NCI-H2107 (cell line): ENCODE measurements at regions not wholly inside any gene's neighbourhood (a gene's known extent, or its start where the extent isn't known, plus 50 kb on each side); places are given as distances from the start of the nearest gene placed in this dataset.
"Not testable (repeated sequence)": the region's sequence is repeated elsewhere in the genome, so short reads cannot be mapped to it uniquely, and the experiment has no call there.

Experiments used
- DNase-seq: peaks from one replicate; lab custom pipeline; 2025; lab: John Stamatoyannopoulos, UW

DNA sequence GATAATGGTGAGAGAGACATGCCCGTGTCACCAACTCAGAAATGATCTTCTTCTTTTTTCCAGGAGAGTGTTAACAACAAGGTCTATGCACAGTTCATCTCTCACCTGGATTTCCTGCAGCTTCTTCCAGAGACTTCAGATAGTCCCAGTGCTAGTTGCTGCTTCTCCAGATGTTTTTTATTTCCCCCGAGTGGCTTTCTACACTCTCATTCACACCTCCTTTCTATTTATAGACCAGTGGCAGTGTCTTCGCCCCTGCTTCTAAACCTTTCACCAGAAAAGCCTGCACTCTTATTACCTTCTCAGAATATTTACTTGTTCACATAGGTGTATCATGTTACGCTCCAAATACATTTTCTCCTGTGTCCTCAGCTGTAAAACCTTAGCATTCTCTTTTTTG, 558.8 kb upstream of the CHAC2 start:
- DNase-seq = no peak

DNA sequence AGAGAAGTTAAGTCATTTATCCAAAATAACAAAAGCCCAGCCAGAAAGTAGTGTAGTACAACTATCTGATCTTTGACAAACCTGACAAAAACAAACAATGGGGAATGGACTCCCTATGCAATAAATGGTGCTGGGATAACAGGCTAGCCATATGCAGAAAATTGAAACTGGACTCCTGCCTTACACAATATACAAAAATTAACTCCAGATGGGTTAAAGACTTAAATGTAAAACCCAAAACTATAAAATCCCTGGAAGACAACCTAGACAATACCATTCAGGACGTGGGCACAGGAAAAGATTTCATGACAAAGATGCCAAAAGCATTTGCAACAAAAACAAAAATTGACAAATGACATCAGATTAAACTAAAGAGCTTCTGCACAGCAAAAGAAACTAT, 561.4 kb upstream of the CHAC2 start:
- not testable (repeated sequence) for DNase-seq

DNA sequence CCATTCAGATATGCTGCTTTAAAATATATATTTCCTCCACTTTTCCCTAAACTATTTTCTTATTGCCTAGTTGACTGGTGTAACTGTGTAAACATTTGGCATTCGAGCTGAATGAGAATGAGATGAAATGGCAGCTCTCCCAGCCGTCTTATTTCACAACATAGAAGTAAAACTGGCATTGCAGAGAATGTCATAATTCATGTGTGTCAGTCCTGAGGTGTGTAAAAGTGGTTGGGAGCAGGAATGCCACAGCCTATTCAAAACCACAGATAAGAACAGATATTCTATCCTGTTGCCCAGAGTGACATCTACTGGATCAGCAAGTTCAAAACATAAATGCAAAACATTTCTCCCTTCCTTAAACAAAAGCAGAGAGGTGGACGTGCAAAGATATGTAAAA, 565.5 kb upstream of the CHAC2 start:
- DNase-seq = peak; percentile 16

DNA sequence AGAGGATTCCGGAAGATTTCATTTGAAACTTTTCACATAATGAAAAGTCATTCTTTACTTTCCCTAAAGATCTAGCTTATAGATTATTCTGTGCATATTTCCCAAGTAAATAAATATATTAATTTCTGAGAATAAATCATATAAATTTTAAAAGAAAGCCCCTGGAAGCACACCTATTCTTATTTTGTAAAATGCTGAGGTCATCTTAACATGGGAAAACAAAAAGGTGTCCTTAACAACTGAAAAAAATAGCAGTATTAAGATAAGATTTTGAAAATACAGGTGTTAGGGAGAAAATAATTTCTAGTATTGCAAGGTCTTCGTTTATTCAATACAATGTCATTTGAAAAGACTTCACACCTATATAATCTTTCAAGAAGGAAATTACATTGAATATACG, 567.5 kb upstream of the CHAC2 start:
- DNase-seq = no peak

DNA sequence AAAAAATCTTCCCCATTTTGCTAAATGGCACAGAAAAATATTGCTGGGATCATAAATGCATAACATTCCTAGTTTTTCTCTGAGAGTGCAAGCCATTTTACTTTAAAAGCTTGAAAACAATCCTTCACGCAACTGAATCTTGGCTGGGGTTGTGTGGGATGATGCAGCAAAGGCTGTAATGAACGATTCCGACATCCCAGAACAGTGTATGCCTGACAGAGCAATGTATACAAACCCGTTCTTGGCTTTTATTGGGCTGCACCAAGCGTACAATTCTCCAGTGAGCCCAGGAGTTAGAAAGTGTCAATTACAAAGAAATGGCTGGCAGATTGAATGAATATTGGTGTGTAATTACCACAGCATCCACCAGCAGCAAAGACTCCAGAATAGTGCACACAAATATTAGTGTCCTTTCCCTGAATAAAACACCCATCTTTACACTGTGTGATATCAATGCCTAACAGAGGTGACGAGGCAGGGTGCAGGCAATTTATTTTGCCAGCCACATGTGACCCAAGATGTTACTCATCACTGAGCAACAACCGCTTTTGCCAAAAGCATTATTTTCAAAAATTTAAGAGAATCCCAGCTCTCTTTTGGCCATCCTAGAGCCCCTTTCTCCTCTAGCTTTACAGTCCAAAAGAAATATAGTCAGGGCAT, 578.6 kb upstream of the CHAC2 start:
- no peak for DNase-seq

DNA sequence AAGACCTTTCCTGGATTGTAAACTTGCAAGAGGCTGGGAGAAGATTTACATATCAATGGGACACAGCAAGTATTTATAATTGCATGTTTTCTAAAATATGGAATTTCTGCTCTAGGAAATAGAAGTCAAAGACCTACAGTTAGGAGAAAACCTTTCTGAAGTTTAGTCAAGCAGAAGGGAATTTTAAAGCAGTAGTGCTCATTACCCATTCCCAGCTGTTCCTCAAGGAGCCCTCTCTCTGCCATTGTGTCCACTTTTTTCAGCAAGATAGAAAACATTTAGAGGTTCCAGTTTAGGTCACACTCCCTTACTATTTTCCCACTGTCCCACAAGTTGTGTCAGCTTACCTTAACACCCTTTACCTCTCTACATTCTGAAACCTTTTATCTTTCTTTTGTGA, 584.0 kb upstream of the CHAC2 start:
- DNase-seq = no peak

DNA sequence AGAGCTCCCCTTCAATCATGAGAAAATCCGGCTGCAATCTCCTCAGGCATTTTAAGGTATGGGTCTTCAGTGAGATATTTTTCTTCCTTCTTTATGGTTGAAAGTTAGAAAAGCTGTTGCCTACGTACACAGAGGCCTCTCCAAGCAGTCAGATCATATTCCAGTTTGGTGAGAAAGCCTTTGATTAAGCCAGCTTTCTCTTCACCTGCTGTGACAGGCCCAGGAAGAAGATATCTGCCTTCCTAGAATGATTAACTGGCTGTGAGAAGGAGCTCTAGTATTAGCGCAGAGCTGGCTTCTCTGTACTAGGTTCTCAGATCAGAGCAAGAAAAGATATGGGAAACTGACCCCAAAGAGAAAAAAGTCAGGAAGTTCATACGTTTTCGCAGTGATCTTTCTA, 585.0 kb upstream of the CHAC2 start:
- no peak for DNase-seq

DNA sequence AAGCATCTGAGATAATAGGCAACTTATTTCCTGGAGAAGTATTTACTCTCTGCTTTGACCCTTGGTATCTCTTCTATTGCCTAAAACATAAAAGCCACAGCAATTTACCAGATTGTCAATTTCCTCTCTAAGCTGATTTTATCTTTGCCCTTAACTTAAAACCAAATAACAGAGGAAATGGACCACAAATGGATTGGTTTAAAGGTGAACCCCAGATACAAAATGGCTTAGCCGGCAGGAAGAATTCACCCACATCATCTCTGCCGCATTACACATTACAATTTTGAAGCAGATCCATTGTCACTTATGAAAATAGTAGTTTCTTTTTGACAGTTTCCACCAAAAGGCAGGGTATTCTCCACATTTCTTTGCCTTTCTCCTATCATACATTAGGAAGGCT, 585.8 kb upstream of the CHAC2 start:
- no peak for DNase-seq

DNA sequence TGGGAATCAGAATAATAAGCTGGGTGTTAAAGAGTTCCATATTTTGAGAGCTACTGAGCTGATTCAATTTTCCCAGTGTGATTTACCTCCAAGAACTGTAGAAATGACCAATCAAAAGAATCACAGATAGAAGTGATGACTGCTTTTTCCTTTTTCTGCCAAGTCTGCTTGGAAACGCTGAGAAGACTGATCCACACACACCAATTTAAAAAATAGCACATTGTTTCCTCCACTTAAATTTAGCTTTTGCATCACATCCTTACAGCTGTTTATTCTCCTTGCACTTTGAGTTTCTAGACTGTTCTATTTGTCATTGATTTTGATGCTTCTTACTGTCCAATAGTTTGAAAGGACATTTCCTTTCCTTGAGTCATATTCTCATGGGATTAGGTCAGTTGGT, 590.3 kb upstream of the CHAC2 start:
- DNase-seq = no peak

DNA sequence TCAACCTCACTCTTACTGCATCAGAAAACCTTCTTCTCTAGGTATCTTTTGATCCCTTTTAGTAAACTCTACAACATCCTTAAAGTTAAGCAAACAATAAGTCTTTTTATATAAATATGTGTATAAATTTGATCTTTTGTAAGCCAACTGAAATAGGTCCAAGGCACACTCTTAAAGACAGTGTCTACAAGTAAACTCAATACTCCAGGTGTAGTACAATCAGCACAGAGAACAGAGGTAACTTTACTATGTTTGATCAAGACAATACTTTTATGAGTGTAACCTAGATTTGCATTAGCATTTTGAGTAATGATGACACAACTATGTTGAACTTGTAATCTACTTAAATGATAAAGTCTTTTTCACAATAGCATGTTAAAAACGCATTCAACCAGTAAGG, 593.1 kb upstream of the CHAC2 start:
- no peak for DNase-seq

DNA sequence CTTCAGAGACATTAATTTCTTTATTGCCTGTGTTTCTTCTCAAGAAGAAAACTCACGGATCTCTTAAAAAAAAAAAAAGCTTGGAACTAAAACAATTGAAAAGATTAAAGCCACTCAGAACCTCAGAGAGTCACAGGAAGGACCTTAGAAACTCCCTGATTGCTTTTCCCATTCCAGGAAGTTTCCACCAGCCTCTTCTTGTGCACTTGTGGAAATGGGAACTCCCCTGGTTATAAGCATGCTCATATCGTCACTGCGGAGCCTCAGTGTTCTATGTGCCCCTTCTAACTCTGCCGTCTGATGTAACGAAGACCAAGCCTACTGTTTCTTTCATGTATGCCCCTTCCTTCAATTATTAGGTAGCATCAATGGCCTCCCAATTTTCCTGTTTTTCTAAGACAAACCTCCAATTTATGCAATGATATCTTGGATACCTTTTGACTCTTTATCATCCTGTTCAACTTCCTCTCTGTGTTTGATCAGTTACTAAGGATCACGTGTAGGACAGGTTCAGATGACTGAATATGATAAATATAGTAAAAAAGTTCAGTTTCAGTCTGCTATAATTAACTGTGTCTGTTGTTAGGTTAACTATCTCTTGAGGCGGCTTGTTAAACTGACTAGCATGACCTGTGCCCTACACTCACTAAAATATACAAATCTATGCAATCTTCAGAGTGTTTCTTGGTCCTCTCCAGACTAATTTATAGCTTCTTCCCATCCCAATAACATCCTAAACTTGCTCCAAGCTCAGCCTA, 593.7 kb upstream of the CHAC2 start:
- no peak for DNase-seq

DNA sequence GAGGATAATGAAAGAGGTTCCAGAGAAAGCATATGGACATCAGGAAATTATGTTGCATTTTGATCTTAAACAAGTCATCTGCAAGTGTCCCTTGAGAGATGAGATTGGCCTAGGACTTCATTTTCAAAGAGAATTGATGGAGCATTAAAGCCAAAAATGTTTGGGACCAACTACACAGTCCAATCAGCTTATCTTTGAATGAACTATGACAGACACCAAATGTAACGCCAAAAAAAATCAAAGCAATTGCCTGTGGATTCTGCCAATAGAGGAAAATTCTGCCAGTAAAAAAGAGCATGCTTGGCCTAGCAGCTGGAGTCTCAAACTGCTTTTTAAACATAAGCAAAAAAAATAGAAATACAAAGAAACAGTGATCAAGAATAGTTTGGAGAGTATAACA, 594.5 kb upstream of the CHAC2 start:
- no peak for DNase-seq

DNA sequence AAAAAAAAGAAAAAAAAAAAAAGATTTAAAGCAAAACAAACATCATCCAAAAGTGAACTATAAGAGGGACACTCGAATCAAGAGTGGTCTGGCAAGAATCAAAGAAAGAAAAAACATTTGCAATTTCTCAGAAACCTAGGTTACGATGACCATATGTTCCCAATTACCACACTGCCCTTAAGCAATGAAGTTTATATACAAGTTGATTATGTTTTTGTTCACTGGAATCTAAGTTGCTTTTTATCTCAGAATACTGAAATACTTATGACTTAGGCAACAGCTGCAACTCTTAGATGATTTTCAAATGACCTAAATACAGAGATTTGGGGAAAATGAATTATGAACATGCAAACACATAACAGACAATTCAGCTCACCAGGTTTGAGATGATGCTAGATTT, 597.1 kb upstream of the CHAC2 start:
- no peak for DNase-seq

DNA sequence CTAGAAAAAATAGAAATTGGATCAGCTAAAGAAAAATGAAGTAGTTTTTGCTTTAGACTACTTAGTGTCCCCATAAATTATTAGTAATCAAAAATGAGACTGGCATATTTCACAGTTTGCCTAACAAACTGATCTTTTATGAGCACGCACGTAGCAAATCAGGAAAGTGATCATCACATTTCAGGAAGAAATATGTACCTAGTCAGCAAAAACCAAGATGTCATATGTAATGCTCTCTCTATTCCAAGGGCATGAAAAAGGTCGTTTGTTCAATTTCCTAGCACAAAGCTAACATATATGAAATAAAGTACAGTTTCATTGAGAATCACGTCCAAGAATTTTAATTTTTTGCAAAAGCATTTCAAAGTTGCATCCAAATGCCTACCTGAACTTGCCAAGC, 600.4 kb upstream of the CHAC2 start:
- DNase-seq = no peak

DNA sequence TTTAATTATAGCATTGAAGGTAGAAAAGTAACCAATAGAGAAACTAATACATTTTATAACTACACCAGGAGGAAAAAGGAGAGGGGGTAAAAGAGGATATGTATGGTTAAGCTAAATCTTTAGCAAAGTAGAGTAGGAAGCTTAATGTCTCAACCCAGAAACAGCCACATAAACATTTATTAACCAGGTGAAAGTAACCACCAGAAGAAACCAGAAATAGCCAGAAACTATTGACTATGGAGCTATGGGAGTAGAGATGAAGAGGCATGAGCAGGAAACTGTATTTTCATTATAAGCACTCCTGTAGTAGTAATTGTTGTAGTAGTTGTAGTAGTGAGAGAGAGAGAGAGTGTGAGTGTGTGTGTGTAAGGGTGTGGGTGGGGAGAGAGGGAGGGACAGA, 617.5 kb upstream of the CHAC2 start:
- DNase-seq = no peak

DNA sequence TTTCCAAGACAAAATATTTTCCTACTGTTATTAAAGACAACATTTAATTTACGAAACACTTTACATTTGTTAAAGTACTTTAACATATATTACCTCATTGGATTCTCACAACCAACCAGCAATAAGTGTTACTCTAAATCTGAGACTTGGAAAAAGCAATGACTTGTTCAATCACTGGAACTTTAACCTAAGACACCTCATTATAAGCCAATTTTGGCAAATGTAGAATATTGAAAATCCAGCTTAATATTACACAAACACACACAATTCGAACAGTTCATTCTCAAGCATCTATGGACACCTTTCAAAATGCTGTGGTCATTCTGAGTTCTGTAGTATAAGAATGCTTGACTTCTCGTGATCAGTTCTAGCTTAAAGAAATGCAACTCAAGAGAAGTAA, 619.4 kb upstream of the CHAC2 start:
- DNase-seq = no peak

DNA sequence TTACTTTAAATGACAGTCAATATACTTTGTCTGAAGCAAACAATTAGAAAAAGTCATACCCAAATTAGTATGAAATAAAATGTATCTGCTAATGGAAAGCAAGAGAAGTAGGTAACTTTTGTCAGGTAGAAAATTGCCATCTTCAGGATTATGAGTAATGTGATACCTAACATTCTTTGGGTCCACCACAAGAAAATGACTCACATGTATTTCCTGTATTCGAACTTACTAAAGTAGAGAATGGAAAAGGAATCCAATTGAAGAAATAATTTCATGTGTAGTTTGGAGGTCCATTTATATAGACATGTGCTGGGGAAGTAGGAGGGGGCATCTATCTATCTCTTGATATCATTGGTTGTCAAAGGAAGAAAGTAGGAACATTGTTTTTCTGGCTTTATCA, 636.2 kb upstream of the CHAC2 start:
- no peak for DNase-seq

DNA sequence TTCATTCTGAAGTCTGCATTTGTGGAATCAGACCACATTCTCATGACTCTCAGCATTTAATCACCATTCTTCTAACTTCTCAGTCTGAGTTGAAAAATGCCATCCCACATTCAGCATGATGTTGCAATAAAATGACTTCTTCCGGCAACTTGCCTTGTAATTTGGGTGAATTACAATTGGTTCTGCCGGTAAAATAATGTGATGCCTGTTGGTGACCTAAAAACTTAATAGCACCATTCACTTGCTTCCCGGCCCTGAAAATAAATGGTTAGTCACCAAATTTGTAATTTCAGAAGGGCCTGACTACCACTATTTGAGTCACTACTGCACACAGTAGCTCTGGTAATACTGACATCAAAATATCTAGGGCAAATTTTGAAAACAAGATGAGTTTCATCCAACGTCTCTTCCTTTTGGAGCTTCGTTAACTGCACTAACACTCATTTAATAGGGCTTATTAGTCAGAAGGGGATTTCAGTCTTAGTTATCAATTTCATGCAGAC, 637.1 kb upstream of the CHAC2 start:
- no peak for DNase-seq

DNA sequence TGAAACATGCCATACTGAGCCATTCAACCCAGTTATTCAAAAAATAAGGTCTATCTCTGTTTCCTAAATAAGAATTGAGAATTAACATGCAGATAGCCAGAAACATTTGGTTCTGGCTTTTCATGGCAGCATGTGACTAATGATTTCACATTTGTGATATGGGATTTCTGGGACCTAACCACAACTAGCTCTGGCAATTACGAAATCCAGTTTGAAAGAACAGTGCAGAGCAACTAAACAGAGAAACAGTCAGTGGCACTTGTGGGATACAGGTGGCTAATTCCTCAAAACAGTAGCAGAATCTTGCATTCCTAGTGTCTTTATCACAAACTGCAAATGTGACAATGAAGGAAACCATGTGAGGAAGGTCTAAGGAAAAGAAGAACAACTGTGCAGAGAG, 637.8 kb upstream of the CHAC2 start:
- DNase-seq = no peak

DNA sequence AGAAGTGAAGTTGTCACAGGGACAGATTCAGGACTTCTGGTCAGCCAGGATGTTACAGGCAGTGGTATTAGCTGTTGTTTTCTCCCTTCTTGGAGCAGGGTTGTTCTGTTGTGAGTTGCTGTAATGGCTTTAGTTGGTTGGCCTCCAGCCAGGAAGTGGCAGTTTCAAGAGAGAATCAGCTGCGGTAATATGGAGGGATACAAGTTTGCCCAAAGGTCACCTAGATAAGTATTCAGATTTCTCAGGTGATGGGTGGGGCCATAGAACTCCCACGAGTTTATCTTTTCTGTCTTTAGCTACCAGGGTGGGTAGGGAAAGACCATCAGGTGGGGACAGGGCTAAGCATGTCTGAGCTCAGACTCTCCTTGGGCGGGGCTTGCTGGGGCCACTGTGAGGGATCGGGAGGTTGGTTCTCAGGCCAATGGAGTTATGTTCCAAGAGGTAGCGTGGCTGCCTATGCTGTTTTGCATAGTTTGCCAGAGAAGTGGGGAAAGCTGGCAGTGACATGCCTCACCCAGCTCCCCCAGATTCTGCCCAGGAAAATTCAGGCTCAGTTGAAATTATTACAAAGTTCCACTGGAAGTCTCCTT, 640.4 kb upstream of the CHAC2 start:
- no peak for DNase-seq

DNA sequence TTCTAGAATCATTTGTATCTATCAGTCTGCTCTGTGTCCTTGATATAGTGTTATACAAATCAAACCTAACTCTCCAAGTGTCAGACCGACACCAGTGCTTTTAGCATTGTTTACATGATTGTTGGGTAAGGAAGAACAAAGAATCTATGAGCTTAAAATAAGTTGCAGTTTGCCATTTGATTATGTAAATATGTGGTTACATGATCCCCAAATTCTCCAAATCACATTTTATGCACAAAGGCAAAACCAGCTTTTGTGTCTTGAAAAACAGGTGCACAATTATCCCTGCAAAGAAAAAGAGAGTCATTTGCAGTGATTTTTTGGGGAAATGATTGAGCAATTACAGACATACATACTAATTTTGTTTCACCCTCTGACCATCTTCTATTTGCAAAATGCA, 652.6 kb upstream of the CHAC2 start:
- DNase-seq = no peak

DNA sequence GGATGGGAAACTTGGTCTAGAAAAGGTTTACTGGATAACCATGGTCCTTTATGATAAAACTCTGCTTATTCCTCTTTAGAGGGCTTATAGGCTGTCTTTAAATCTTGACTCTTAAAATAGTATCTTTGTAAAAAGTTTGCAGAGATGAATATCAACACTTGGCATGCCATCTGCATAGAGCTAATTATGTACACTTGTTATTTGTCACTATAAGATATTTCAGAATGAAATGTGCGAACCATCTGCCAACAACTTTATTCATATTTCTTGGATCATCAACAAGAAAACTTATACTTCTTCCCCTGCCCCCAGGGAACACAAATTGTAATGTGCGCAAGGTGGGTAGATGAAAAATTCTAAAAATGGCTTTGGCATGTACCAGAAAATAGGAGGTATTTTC, 653.0 kb upstream of the CHAC2 start:
- DNase-seq = no peak

DNA sequence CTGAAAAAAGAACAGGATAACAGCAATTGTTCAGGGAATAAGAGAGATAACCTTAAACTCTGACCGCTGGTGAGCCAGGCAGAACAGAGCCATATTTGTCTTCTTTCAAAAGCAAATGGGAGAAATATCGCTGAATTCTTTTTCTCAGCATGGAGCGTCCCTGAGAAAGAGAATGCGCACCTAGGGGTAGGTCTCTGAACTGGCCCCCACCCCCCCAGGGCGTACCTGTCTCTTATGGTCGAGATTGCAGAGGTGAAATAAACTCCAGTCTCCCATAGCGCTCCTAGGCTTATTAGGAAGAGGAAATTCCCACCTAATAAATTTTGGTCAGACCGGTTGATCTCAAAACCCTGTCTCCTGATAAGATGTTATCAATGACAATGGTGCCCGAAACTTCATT, 655.2 kb upstream of the CHAC2 start:
- not testable (repeated sequence) for DNase-seq

DNA sequence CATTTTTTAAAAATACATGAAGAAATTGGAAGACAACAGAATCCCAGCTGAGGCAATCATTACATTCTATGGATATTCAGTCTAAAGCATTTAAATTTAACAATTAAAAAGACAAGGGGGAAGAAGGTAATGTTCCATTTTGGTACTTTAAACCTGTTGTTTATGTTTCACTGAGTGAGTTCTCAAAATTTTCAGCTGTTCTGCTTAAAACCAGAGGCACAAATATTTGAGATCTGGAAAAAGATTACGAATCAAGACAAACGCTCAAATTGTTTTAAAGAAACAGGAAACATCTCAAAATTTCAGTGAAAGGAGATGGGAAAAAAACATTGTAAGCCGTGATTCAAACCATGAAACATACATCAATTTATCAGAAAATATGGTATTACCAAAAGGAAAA, 656.2 kb upstream of the CHAC2 start:
- no peak for DNase-seq
